Smooth muscle cell of the brain vasculature (primary cell): ENCODE measurements at regions not wholly inside any gene's neighbourhood (a gene's known extent, or its start where the extent isn't known, plus 50 kb on each side); places are given as distances from the start of the nearest gene placed in this dataset.

Source experiments
- DNase-seq: peaks from one replicate; pipeline ENCODE4 v3.0.0-alpha.2; 2012; ENCODE audit warnings: low read depth, low spot score

GRCh38 chr18:72089432-72089831 is 454.7 kb downstream of the CBLN2 start:
- DNase-seq = no peak

- no peak for DNase-seq
These were observed 457.7 kb downstream of the CBLN2 start for GRCh38 chr18:72086421-72086820.

- no peak for DNase-seq
These were observed 469.1 kb downstream of the CBLN2 start for GRCh38 chr18:72075040-72075439.

- DNase-seq = no peak
These were observed 481.1 kb downstream of the CBLN2 start for GRCh38 chr18:72063001-72063400.

GRCh38 chr18:72058851-72059250 is 485.3 kb downstream of the CBLN2 start:
- no peak for DNase-seq

- no peak for DNase-seq
These were observed 488.0 kb downstream of the CBLN2 start for GRCh38 chr18:72056171-72056570.

- DNase-seq = no peak
These were observed 502.7 kb downstream of the CBLN2 start for GRCh38 chr18:72041313-72042032.

- DNase-seq = no peak
These were observed 530.7 kb downstream of the CBLN2 start for GRCh38 chr18:72013427-72013850.

GRCh38 chr18:71998547-71999097 is 545.5 kb downstream of the CBLN2 start:
- DNase-seq = no peak

- DNase-seq = no peak
These were observed 548.2 kb downstream of the CBLN2 start for GRCh38 chr18:71995904-71996465.

- DNase-seq = no peak
These were observed 549.9 kb downstream of the CBLN2 start for GRCh38 chr18:71994273-71994672.

- DNase-seq = no peak
These were observed 554.5 kb downstream of the CBLN2 start for GRCh38 chr18:71989616-71990015.

- DNase-seq = no peak
These were observed 557.6 kb downstream of the CBLN2 start for GRCh38 chr18:71986351-71987050.

- DNase-seq = no peak
These were observed 567.4 kb downstream of the CBLN2 start for GRCh38 chr18:71976744-71977143.

GRCh38 chr18:71966791-71967190 is 577.4 kb downstream of the CBLN2 start:
- no peak for DNase-seq

- DNase-seq = no peak
These were observed 585.5 kb downstream of the CBLN2 start for GRCh38 chr18:71958605-71959004.

GRCh38 chr18:71951001-71951400 is 593.1 kb downstream of the CBLN2 start:
- no peak for DNase-seq

- DNase-seq = no peak
These were observed 601.7 kb downstream of the CBLN2 start for GRCh38 chr18:71942433-71942832.

GRCh38 chr18:71939483-71939882 is 604.7 kb downstream of the CBLN2 start:
- DNase-seq = no peak

- no peak for DNase-seq
These were observed 607.4 kb downstream of the CBLN2 start for GRCh38 chr18:71936744-71937143.

- no peak for DNase-seq
These were observed 624.9 kb downstream of the CBLN2 start for GRCh38 chr18:71919211-71919610.

- DNase-seq = no peak
These were observed 630.5 kb downstream of the CBLN2 start for GRCh38 chr18:71913641-71914040.

- no peak for DNase-seq
These were observed 641.7 kb downstream of the CBLN2 start for GRCh38 chr18:71902482-71902881.
